ENCODE measurements at regions not wholly inside any gene's neighbourhood (a gene's known extent, or its start where the extent isn't known, plus 50 kb on each side); places are given as distances from the start of the nearest gene placed in this dataset.

GRCh38 chr21:15401331-15401730 lies 328.5 kb upstream of the USP25 start:
- no peak for DNase-seq

- DNase-seq = no peak
Measured at GRCh38 chr21:15405214-15405613, 324.6 kb upstream of the USP25 start.

GRCh38 chr21:15406791-15407190 lies 323.0 kb upstream of the USP25 start:
- DNase-seq = no peak

- DNase-seq = no peak
Measured at GRCh38 chr21:15407585-15407984, 322.2 kb upstream of the USP25 start.

- DNase-seq = no peak
Measured at GRCh38 chr21:15408089-15408488, 321.7 kb upstream of the USP25 start.

GRCh38 chr21:15409031-15409430 lies 320.8 kb upstream of the USP25 start:
- DNase-seq = no peak

GRCh38 chr21:15410853-15411252 lies 318.9 kb upstream of the USP25 start:
- no peak for DNase-seq

GRCh38 chr21:15414057-15414456 lies 315.7 kb upstream of the USP25 start:
- DNase-seq = no peak

GRCh38 chr21:15415541-15416261 lies 314.1 kb upstream of the USP25 start:
- no peak for DNase-seq

GRCh38 chr21:15421441-15421881 lies 308.3 kb upstream of the USP25 start:
- DNase-seq = no peak

GRCh38 chr21:15421947-15422346 lies 307.8 kb upstream of the USP25 start:
- no peak for DNase-seq

- DNase-seq = no peak
Measured at GRCh38 chr21:15422783-15423182, 307.0 kb upstream of the USP25 start.

GRCh38 chr21:15423676-15424445 lies 305.9 kb upstream of the USP25 start:
- DNase-seq = no peak

- DNase-seq = no peak
Measured at GRCh38 chr21:15425049-15425448, 304.7 kb upstream of the USP25 start.

GRCh38 chr21:15430023-15430422 lies 299.8 kb upstream of the USP25 start:
- no peak for DNase-seq

GRCh38 chr21:15430577-15430976 lies 299.2 kb upstream of the USP25 start:
- no peak for DNase-seq

- DNase-seq = no peak
Measured at GRCh38 chr21:15431053-15431452, 298.7 kb upstream of the USP25 start.

- DNase-seq = no peak
Measured at GRCh38 chr21:15433091-15433490, 296.7 kb upstream of the USP25 start.

- DNase-seq = no peak
Measured at GRCh38 chr21:15434163-15434905, 295.4 kb upstream of the USP25 start.

- DNase-seq = no peak
Measured at GRCh38 chr21:15436031-15436430, 293.8 kb upstream of the USP25 start.

- DNase-seq = no peak
Measured at GRCh38 chr21:15437883-15438282, 291.9 kb upstream of the USP25 start.

GRCh38 chr21:15439726-15440125 lies 290.1 kb upstream of the USP25 start:
- DNase-seq = no peak

- no peak for DNase-seq
Measured at GRCh38 chr21:15441060-15441493, 288.7 kb upstream of the USP25 start.

- DNase-seq = no peak
Measured at GRCh38 chr21:15441992-15442391, 287.8 kb upstream of the USP25 start.

Data from AML-193 (cell line).